ENCODE measurements at regions not wholly inside any gene's neighbourhood (a gene's known extent, or its start where the extent isn't known, plus 50 kb on each side); places are given as distances from the start of the nearest gene placed in this dataset.

- DNase-seq = no peak
Measured at GRCh38 chr3:28649266-28649665, 300.6 kb upstream of the AZI2 start.

- DNase-seq = peak; percentile 37
Measured at GRCh38 chr3:28651159-28651558, 302.5 kb upstream of the AZI2 start.

GRCh38 chr3:28664123-28664522 is 315.5 kb upstream of the AZI2 start:
- no peak for DNase-seq

GRCh38 chr3:28667646-28668621 is 319.3 kb upstream of the AZI2 start:
- DNase-seq = peak; percentile 59

GRCh38 chr3:28669870-28670269 is 321.2 kb upstream of the AZI2 start:
- DNase-seq = no peak

- DNase-seq = peak; percentile 2
Measured at GRCh38 chr3:28672406-28672805, 323.8 kb upstream of the AZI2 start.

- DNase-seq = no peak
Measured at GRCh38 chr3:28673446-28673845, 324.8 kb upstream of the AZI2 start.

- DNase-seq = no peak
Measured at GRCh38 chr3:28674212-28674611, 325.6 kb upstream of the AZI2 start.

GRCh38 chr3:28677581-28677980 is 329.0 kb upstream of the AZI2 start:
- DNase-seq = no peak

GRCh38 chr3:28678086-28678485 is 329.5 kb upstream of the AZI2 start:
- DNase-seq = no peak

GRCh38 chr3:28680050-28680449 is 331.4 kb upstream of the AZI2 start:
- DNase-seq = no peak

- DNase-seq = no peak
Measured at GRCh38 chr3:28682121-28682520, 333.5 kb upstream of the AZI2 start.

GRCh38 chr3:28690176-28690575 is 341.6 kb upstream of the AZI2 start:
- DNase-seq = no peak

GRCh38 chr3:28698706-28699105 is 350.1 kb upstream of the AZI2 start:
- DNase-seq = no peak

- no peak for DNase-seq
Measured at GRCh38 chr3:28699283-28699682, 350.7 kb upstream of the AZI2 start.

GRCh38 chr3:28700728-28701127 is 352.1 kb upstream of the AZI2 start:
- DNase-seq = no peak

- DNase-seq = no peak
Measured at GRCh38 chr3:28703843-28704242, 355.2 kb upstream of the AZI2 start.

GRCh38 chr3:28711293-28711692 is 362.7 kb upstream of the AZI2 start:
- DNase-seq = no peak

GRCh38 chr3:28716939-28717338 is 368.3 kb upstream of the AZI2 start:
- DNase-seq = no peak

GRCh38 chr3:28718074-28718849 is 369.6 kb upstream of the AZI2 start:
- no peak for DNase-seq

- peak; percentile 12 for DNase-seq
Measured at GRCh38 chr3:28726840-28727239, 378.2 kb upstream of the AZI2 start.

GRCh38 chr3:28727307-28727706 is 378.7 kb upstream of the AZI2 start:
- no peak for DNase-seq

GRCh38 chr3:28738425-28738824 is 389.8 kb upstream of the AZI2 start:
- DNase-seq = no peak

- no peak for DNase-seq
Measured at GRCh38 chr3:28739647-28740046, 391.0 kb upstream of the AZI2 start.
